Endothelial cell of umbilical vein (primary cell): ENCODE measurements at regions not wholly inside any gene's neighbourhood (a gene's known extent, or its start where the extent isn't known, plus 50 kb on each side); places are given as distances from the start of the nearest gene placed in this dataset.

Experiments used
- BruUV-seq: library from RNA; stranded (reverse); fragments of 400-500 nt; replicated peaks from 2 replicates; lab custom pipeline; 2021; lab: Mats Ljungman, UMichigan
- CTCF ChIA-PET: fragments of 300-600, 350-600 bp; sonication (Branson Sonifier 250); formaldehyde crosslinking; loops from one replicate; lab custom pipeline; 2021; ENCODE audit warnings: antibody characterized with exemption, inconsistent platforms; lab: Charles Lee
- POLR2A ChIA-PET: fragments of 300-600, 350-600 bp; sonication (Branson Sonifier 250); formaldehyde crosslinking; loops from one replicate; lab custom pipeline; 2021; ENCODE audit warnings: antibody characterized with exemption, inconsistent platforms; lab: Charles Lee
- DNase-seq: peaks from one replicate; pipeline ENCODE4 v3.0.0-alpha.2; 2011; ENCODE audit warnings: low read depth, low spot score
- FAIRE-seq: peaks from 2 replicates; lab custom pipeline; 2011; peaks lifted over from hg19 to GRCh38; lab: Jason Lieb, UNC
- H2AFZ ChIP-seq: 2 replicates; pipeline ENCODE4 v1.6.0; 2012; ENCODE audit warnings: low read depth, low read length, control low read depth, inconsistent platforms
- H3K27ac ChIP-seq: 2 replicates; pipeline ENCODE4 v1.5.1; 2011; ENCODE audit warnings: low read depth, mild to moderate bottlenecking, control low read depth, low read length, moderate library complexity; ENCODE audit not compliant: insufficient read depth
- H3K27me3 ChIP-seq, 2 experiments: 2 replicates each; pipeline versions ENCODE4 v1.6.0 to v1.6.1; 2011; ENCODE audit warnings: low read length in 2 of 2, mixed read lengths in 1 of 2; ENCODE audit not compliant: control insufficient read depth in 2 of 2, insufficient read depth in 2 of 2
- H3K36me3 ChIP-seq, 2 experiments: 2 replicates in 1 of 2; 3 replicates in 1 of 2; pipeline ENCODE4 v1.5.1; 2011; ENCODE audit warnings: low read length in 2 of 2, mild to moderate bottlenecking in 1 of 2, moderate library complexity in 1 of 2; ENCODE audit not compliant: control insufficient read depth in 2 of 2, insufficient read depth in 2 of 2; ENCODE audit errors: extremely low read depth in 1 of 2
- H3K4me1 ChIP-seq: 3 replicates; pipeline ENCODE4 v1.5.1; 2011; ENCODE audit warnings: mild to moderate bottlenecking, low read length; ENCODE audit not compliant: control insufficient read depth, insufficient read depth; ENCODE audit errors: extremely low read depth
- H3K4me2 ChIP-seq: 2 replicates; pipeline ENCODE4 v1.6.1; 2011; ENCODE audit warnings: low read length, control low read depth, mixed read lengths; ENCODE audit not compliant: insufficient read depth
- H3K4me3 ChIP-seq, 3 experiments: fragments of 200-600 bp in 1 of 3; sonication (generic), shearing (Covaris generic) in 1 of 3; replicated peaks in 1 of 3; 2 replicates each; pipeline ENCODE4 v1.5.1; 2011 to 2016; ENCODE audit warnings: control low read depth in 3 of 3, low read length in 3 of 3, mild to moderate bottlenecking in 2 of 3, inconsistent platforms in 1 of 3, low read depth in 1 of 3, moderate library complexity in 1 of 3; ENCODE audit not compliant: insufficient read depth in 1 of 3
- H3K79me2 ChIP-seq: 2 replicates; pipeline ENCODE4 v1.6.0; 2012; ENCODE audit warnings: low read length, inconsistent platforms; ENCODE audit not compliant: control insufficient read depth, insufficient read depth
- H3K9ac ChIP-seq: replicated peaks from 2 replicates; pipeline ENCODE3; 2011; ENCODE audit warnings: low read length, control low read depth; ENCODE audit not compliant: insufficient read depth; ENCODE audit errors: extremely low read depth
- H3K9me1 ChIP-seq: replicated peaks from 3 replicates; pipeline ENCODE4 v1.6.0; 2011; ENCODE audit warnings: mild to moderate bottlenecking, low read length; ENCODE audit not compliant: control insufficient read depth, insufficient read depth; ENCODE audit errors: extremely low read depth
- H3K9me3 ChIP-seq: replicated peaks from 2 replicates; pipeline ENCODE4 v1.5.1; 2012; ENCODE audit warnings: low read length, inconsistent platforms; ENCODE audit not compliant: control insufficient read depth, insufficient read depth
- H4K20me1 ChIP-seq: replicated peaks from 2 replicates; pipeline ENCODE3; 2011; ENCODE audit warnings: mild to moderate bottlenecking, low read length; ENCODE audit not compliant: control insufficient read depth, insufficient read depth; ENCODE audit errors: extremely low read depth
- EZH2 ChIP-seq: IDR thresholded peaks from 2 replicates; pipeline ENCODE4 v1.6.1; 2012; ENCODE audit warnings: borderline replicate concordance, low read depth, mild to moderate bottlenecking, moderate library complexity, low read length, inconsistent platforms; ENCODE audit not compliant: severe bottlenecking
- FOS ChIP-seq: IDR thresholded peaks from 2 replicates; pipeline ENCODE4 v1.6.1; 2011; ENCODE audit warnings: mild to moderate bottlenecking, low read length, moderate library complexity, borderline replicate concordance; ENCODE audit not compliant: insufficient read depth
- GATA2 ChIP-seq: IDR thresholded peaks from 2 replicates; pipeline ENCODE4 v1.7.0; 2011; ENCODE audit warnings: low read depth, mild to moderate bottlenecking, moderate library complexity, mixed read lengths, low read length; ENCODE audit not compliant: insufficient read length, insufficient read depth
- JUN ChIP-seq: IDR thresholded peaks from 2 replicates; pipeline ENCODE4 v1.6.1; 2011; ENCODE audit warnings: borderline replicate concordance, low read depth; ENCODE audit not compliant: insufficient read length, insufficient read depth
- MYC ChIP-seq: IDR thresholded peaks from one replicate; pipeline ENCODE4 v1.6.1; 2011; ENCODE audit warnings: mild to moderate bottlenecking, low read depth, low read length
- POLR2A ChIP-seq: IDR thresholded peaks from 2 replicates; pipeline ENCODE4 v1.6.1; 2012; ENCODE audit warnings: low read depth, mild to moderate bottlenecking, control low read depth, low read length
- POLR2AphosphoS5 ChIP-seq: IDR thresholded peaks from 2 replicates; pipeline ENCODE4 v1.6.1; 2012; ENCODE audit warnings: low read depth, mild to moderate bottlenecking, control low read depth, low read length, moderate library complexity; ENCODE audit not compliant: insufficient read depth
- dilution Hi-C: fragments of 300-500 bp; cut with MboI; formaldehyde crosslinking; loops from one replicate; pipeline ENCODE4 v1.15.0; 2019; ENCODE audit warnings: low sequenced_read_pairs; ENCODE audit not compliant: extremely low pct_ligation_motif_present
- intact Hi-C: fragments of 100-400 bp; cut with micrococcal nuclease; formaldehyde crosslinking; loops from one replicate; pipeline ENCODE4 v1.10.0; 2022
- TF ChIP-seq, protein P1 (sequence below): IDR thresholded peaks from 2 replicates; pipeline ENCODE4 v1.6.1; 2011; ENCODE audit not compliant: insufficient read depth, insufficient read length
- TF ChIP-seq, protein P2 (sequence below), 2 donors: IDR thresholded peaks; 1 replicate in 1 of 2; 2 replicates in 1 of 2; pipeline ENCODE4 v1.5.1; 2011; ENCODE audit warnings: low read length in 2 of 2, mild to moderate bottlenecking in 2 of 2, moderate library complexity in 2 of 2, control low read depth in 1 of 2, inconsistent platforms in 1 of 2, low read depth in 1 of 2; ENCODE audit not compliant: insufficient read depth in 1 of 2; ENCODE audit errors: extremely low read depth in 1 of 2

- TF ChIP-seq EZH2 (no peak), GATA2 (no peak), JUN (no peak), FOS (no peak), MYC (no peak), POLR2AphosphoS5 (no peak), POLR2A (no peak)
- TF ChIP-seq, protein P1, sequence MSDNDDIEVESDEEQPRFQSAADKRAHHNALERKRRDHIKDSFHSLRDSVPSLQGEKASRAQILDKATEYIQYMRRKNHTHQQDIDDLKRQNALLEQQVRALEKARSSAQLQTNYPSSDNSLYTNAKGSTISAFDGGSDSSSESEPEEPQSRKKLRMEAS: no peak
- TF ChIP-seq, protein P2, sequence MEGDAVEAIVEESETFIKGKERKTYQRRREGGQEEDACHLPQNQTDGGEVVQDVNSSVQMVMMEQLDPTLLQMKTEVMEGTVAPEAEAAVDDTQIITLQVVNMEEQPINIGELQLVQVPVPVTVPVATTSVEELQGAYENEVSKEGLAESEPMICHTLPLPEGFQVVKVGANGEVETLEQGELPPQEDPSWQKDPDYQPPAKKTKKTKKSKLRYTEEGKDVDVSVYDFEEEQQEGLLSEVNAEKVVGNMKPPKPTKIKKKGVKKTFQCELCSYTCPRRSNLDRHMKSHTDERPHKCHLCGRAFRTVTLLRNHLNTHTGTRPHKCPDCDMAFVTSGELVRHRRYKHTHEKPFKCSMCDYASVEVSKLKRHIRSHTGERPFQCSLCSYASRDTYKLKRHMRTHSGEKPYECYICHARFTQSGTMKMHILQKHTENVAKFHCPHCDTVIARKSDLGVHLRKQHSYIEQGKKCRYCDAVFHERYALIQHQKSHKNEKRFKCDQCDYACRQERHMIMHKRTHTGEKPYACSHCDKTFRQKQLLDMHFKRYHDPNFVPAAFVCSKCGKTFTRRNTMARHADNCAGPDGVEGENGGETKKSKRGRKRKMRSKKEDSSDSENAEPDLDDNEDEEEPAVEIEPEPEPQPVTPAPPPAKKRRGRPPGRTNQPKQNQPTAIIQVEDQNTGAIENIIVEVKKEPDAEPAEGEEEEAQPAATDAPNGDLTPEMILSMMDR (IDR thresholded peaks at IDR 0.05; ENCODE audit: extremely low read depth in 1 of 2, insufficient read depth in 1 of 2, low read depth in 1 of 2, low read length in 2 of 2): no peak
- Histone ChIP-seq H3K4me1 (no peaks in the 10 kb centered on the region), H3K9ac (no peak overlapping the region), H3K9me1 (no peaks in the 10 kb centered on the region), H3K4me2 (no peak overlapping the region), H3K27me3 (no peaks in the 10 kb centered on the region), H4K20me1 (no peaks in the 10 kb centered on the region), H3K36me3 (no peaks in the 10 kb centered on the region), H3K9me3 (no peaks in the 10 kb centered on the region), H3K4me3 (no peak overlapping the region), H2AFZ (no peak overlapping the region), H3K79me2 (no peaks in the 10 kb centered on the region), H3K27ac (no peak overlapping the region)
- CTCF ChIA-PET: interaction anchor here (0.7 to 0.9 kb wide), 3 partner anchors 10 to 341 kb away, joined by 3 read pairs; no protein-coding TSS in a partner anchor
- BruUV-seq: no TSS peak
- dilution Hi-C loops: no loop called here
- POLR2A ChIA-PET: no interaction called here
- intact Hi-C loops: no loop called here
- DNase-seq (no peak), FAIRE-seq (peak; percentile 42)
Observed at GRCh38 chr2:215590010-215590745, 154.3 kb upstream of the FN1 start.
